ENCODE measurements at regions not wholly inside any gene's neighbourhood (a gene's known extent, or its start where the extent isn't known, plus 50 kb on each side); places are given as distances from the start of the nearest gene placed in this dataset.

GRCh38 chr1:239448911-239449310 lies 62.5 kb downstream of the CHRM3 start:
- intact Hi-C loops (cut with DNase I; ENCODE audit: low total_unique reads) = no loop called here
- Histone ChIP-seq H3K36me3 (no peaks in the 10 kb centered on the region), H3K4me3 (no peak overlapping the region), H3K27ac (no peak overlapping the region), H3K4me1 (no peaks in the 10 kb centered on the region), H3K9me3 (no peaks in the 10 kb centered on the region), H3K27me3 (no peaks in the 10 kb centered on the region)
- TF ChIP-seq POLR2AphosphoS5 (IDR thresholded peaks at IDR 0.05) = no peak
- no peak for TF ChIP-seq CTCF (IDR thresholded peaks at IDR 0.05)
- TF ChIP-seq POLR2A (IDR thresholded peaks at IDR 0.05) = no peak
- DNase-seq (ENCODE audit: low spot score in 2 of 2) = no peak

GRCh38 chr1:239455743-239456142 lies 69.4 kb downstream of the CHRM3 start:
- DNase-seq (ENCODE audit: low spot score in 2 of 2) = no peak
- intact Hi-C loops (cut with DNase I; ENCODE audit: low total_unique reads) = no loop called here
- H3K27ac ChIP-seq = no peak overlapping the region

GRCh38 chr1:239456788-239457187 lies 70.4 kb downstream of the CHRM3 start:
- intact Hi-C loops (cut with DNase I; ENCODE audit: low total_unique reads) = no loop called here
- no peak overlapping the region for H3K4me3 ChIP-seq
- no peak for DNase-seq (ENCODE audit: low spot score in 2 of 2)

More at GRCh38 chr1:239455743-239456142, 69.4 kb downstream of the CHRM3 start:
- Histone ChIP-seq H3K4me1 (no peaks in the 10 kb centered on the region), H3K4me3 (no peak overlapping the region), H3K9me3 (no peaks in the 10 kb centered on the region), H3K36me3 (no peaks in the 10 kb centered on the region), H3K27me3 (no peaks in the 10 kb centered on the region)
- no peak for TF ChIP-seq POLR2A (IDR thresholded peaks at IDR 0.05)
- TF ChIP-seq CTCF (IDR thresholded peaks at IDR 0.05) = no peak
- no peak for TF ChIP-seq POLR2AphosphoS5 (IDR thresholded peaks at IDR 0.05)

GRCh38 chr1:239457491-239458143 lies 71.2 kb downstream of the CHRM3 start:
- no peak overlapping the region for H3K27ac ChIP-seq
- no peaks in the 10 kb centered on the region for H3K9me3 ChIP-seq
- no peaks in the 10 kb centered on the region for H3K4me1 ChIP-seq
- TF ChIP-seq CTCF (IDR thresholded peaks at IDR 0.05) = no peak
- no peak for TF ChIP-seq POLR2A (IDR thresholded peaks at IDR 0.05)
- no peaks in the 10 kb centered on the region for H3K27me3 ChIP-seq
- H3K4me3 ChIP-seq = no peak overlapping the region
- no peak for DNase-seq (ENCODE audit: low spot score in 2 of 2)
- intact Hi-C loops (cut with DNase I; ENCODE audit: low total_unique reads) = no loop called here
- H3K36me3 ChIP-seq = no peaks in the 10 kb centered on the region

More at GRCh38 chr1:239456788-239457187, 70.4 kb downstream of the CHRM3 start:
- Histone ChIP-seq H3K4me1 (no peaks in the 10 kb centered on the region), H3K27me3 (no peaks in the 10 kb centered on the region), H3K9me3 (no peaks in the 10 kb centered on the region), H3K27ac (no peak overlapping the region), H3K36me3 (no peaks in the 10 kb centered on the region)
- TF ChIP-seq POLR2AphosphoS5 (IDR thresholded peaks at IDR 0.05) = no peak

GRCh38 chr1:239458144-239458500 lies 71.8 kb downstream of the CHRM3 start:
- intact Hi-C loops (cut with DNase I; ENCODE audit: low total_unique reads) = no loop called here
- DNase-seq (ENCODE audit: low spot score in 2 of 2) = no peak
- TF ChIP-seq POLR2A (IDR thresholded peaks at IDR 0.05) (no peak), CTCF (IDR thresholded peaks at IDR 0.05) (no peak), POLR2AphosphoS5 (IDR thresholded peaks at IDR 0.05) (no peak)
- no peaks in the 10 kb centered on the region for H3K36me3 ChIP-seq
- no peaks in the 10 kb centered on the region for H3K4me1 ChIP-seq
- no peak overlapping the region for H3K27ac ChIP-seq
- no peak overlapping the region for H3K4me3 ChIP-seq
- no peaks in the 10 kb centered on the region for H3K9me3 ChIP-seq
- H3K27me3 ChIP-seq = no peaks in the 10 kb centered on the region

GRCh38 chr1:239467730-239468129 lies 81.4 kb downstream of the CHRM3 start:
- no peaks in the 10 kb centered on the region for H3K27me3 ChIP-seq
- H3K27ac ChIP-seq = no peak overlapping the region
- no peak for TF ChIP-seq POLR2A (IDR thresholded peaks at IDR 0.05)
- no peak for TF ChIP-seq CTCF (IDR thresholded peaks at IDR 0.05)
- no peak for TF ChIP-seq POLR2AphosphoS5 (IDR thresholded peaks at IDR 0.05)
- H3K4me1 ChIP-seq = no peaks in the 10 kb centered on the region
- no peak overlapping the region for H3K4me3 ChIP-seq
- intact Hi-C loops (cut with DNase I; ENCODE audit: low total_unique reads) = no loop called here
- no peaks in the 10 kb centered on the region for H3K36me3 ChIP-seq
- H3K9me3 ChIP-seq = no peaks in the 10 kb centered on the region
- DNase-seq (ENCODE audit: low spot score in 2 of 2) = no peak

All from breast epithelium (tissue), 4 donors.